ENCODE measurements at regions not wholly inside any gene's neighbourhood (a gene's known extent, or its start where the extent isn't known, plus 50 kb on each side); places are given as distances from the start of the nearest gene placed in this dataset.

GRCh38 chr3:189573004-189573403, 58.2 kb upstream of the TP63 start:
- H3K4me3 ChIP-seq (ENCODE audit: low read depth in 1 of 2, low read length in 2 of 2), result no peak overlapping the region
- H3K4me1 ChIP-seq (ENCODE audit: insufficient read depth, low read length), result no peaks in the 10 kb centered on the region
- H3K79me2 ChIP-seq (ENCODE audit: insufficient read depth, low read length), result no peaks in the 10 kb centered on the region
- no peak overlapping the region for H3K4me2 ChIP-seq (ENCODE audit: insufficient read depth, low read length)
- H2AFZ ChIP-seq (ENCODE audit: low read depth, low read length), result no peak overlapping the region
- DNase-seq (no peak), ATAC-seq (ENCODE audit: insufficient read depth, low read depth) (no peak)
- H3K9me3 ChIP-seq (ENCODE audit: insufficient read depth, low read length, severe bottlenecking), result no peaks in the 10 kb centered on the region
- H3K27ac ChIP-seq (ENCODE audit: low read length), result no peak overlapping the region
- no peaks in the 10 kb centered on the region for H4K20me1 ChIP-seq (ENCODE audit: insufficient read depth, low read length)
- no peak overlapping the region for H3K9ac ChIP-seq (ENCODE audit: low read depth, low read length)
- no peaks in the 10 kb centered on the region for H3K36me3 ChIP-seq (ENCODE audit: insufficient read depth, low read length)
- TF ChIP-seq EZH2 (IDR thresholded peaks at IDR 0.05; ENCODE audit: borderline replicate concordance, low read depth, low read length, severe bottlenecking) (no peak), CTCF (IDR thresholded peaks at IDR 0.05; ENCODE audit: borderline replicate concordance, extremely low read depth, low read length, poor library complexity, severe bottlenecking) (no peak)
- no peaks in the 10 kb centered on the region for H3K27me3 ChIP-seq (ENCODE audit: insufficient read depth, low read length, poor library complexity)

- Histone ChIP-seq H3K4me1 (ENCODE audit: insufficient read depth, low read length) (no peaks in the 10 kb centered on the region), H3K9me3 (ENCODE audit: insufficient read depth, low read length, severe bottlenecking) (no peaks in the 10 kb centered on the region), H3K79me2 (ENCODE audit: insufficient read depth, low read length) (no peaks in the 10 kb centered on the region), H4K20me1 (ENCODE audit: insufficient read depth, low read length) (no peaks in the 10 kb centered on the region), H3K27me3 (ENCODE audit: insufficient read depth, low read length, poor library complexity) (no peaks in the 10 kb centered on the region), H3K9ac (ENCODE audit: low read depth, low read length) (no peak overlapping the region), H3K27ac (ENCODE audit: low read length) (no peak overlapping the region), H3K4me3 (ENCODE audit: low read depth in 1 of 2, low read length in 2 of 2) (no peak overlapping the region), H3K4me2 (ENCODE audit: insufficient read depth, low read length) (no peak overlapping the region), H2AFZ (ENCODE audit: low read depth, low read length) (no peak overlapping the region), H3K36me3 (ENCODE audit: insufficient read depth, low read length) (no peaks in the 10 kb centered on the region)
- ATAC-seq (ENCODE audit: insufficient read depth, low read depth), result no peak
- DNase-seq, result no peak
- TF ChIP-seq EZH2 (IDR thresholded peaks at IDR 0.05; ENCODE audit: borderline replicate concordance, low read depth, low read length, severe bottlenecking) (no peak), CTCF (IDR thresholded peaks at IDR 0.05; ENCODE audit: borderline replicate concordance, extremely low read depth, low read length, poor library complexity, severe bottlenecking) (no peak)
Observed at GRCh38 chr3:189576486-189576885, 54.7 kb upstream of the TP63 start.

- H3K79me2 ChIP-seq (ENCODE audit: insufficient read depth, low read length), result no peaks in the 10 kb centered on the region
- ATAC-seq (ENCODE audit: insufficient read depth, low read depth) (no peak), DNase-seq (no peak)
- no peak overlapping the region for H3K9ac ChIP-seq (ENCODE audit: low read depth, low read length)
- no peak overlapping the region for H3K4me2 ChIP-seq (ENCODE audit: insufficient read depth, low read length)
- H3K27me3 ChIP-seq (ENCODE audit: insufficient read depth, low read length, poor library complexity), result no peaks in the 10 kb centered on the region
- H3K27ac ChIP-seq (ENCODE audit: low read length), result no peak overlapping the region
- H3K4me3 ChIP-seq (ENCODE audit: low read depth in 1 of 2, low read length in 2 of 2), result no peak overlapping the region
- H3K9me3 ChIP-seq (ENCODE audit: insufficient read depth, low read length, severe bottlenecking), result no peaks in the 10 kb centered on the region
- no peaks in the 10 kb centered on the region for H3K36me3 ChIP-seq (ENCODE audit: insufficient read depth, low read length)
- TF ChIP-seq CTCF (IDR thresholded peaks at IDR 0.05; ENCODE audit: borderline replicate concordance, extremely low read depth, low read length, poor library complexity, severe bottlenecking), result no peak
- no peak overlapping the region for H2AFZ ChIP-seq (ENCODE audit: low read depth, low read length)
- no peaks in the 10 kb centered on the region for H3K4me1 ChIP-seq (ENCODE audit: insufficient read depth, low read length)
- H4K20me1 ChIP-seq (ENCODE audit: insufficient read depth, low read length), result no peaks in the 10 kb centered on the region
Observed at GRCh38 chr3:189577050-189577951, 53.9 kb upstream of the TP63 start.

Data from DND-41 (cell line).